ENCODE measurements at regions not wholly inside any gene's neighbourhood (a gene's known extent, or its start where the extent isn't known, plus 50 kb on each side); places are given as distances from the start of the nearest gene placed in this dataset.

- no peak for FAIRE-seq
- H3K27ac ChIP-seq, result no peak overlapping the region
- no peak for ATAC-seq
- H3K9me3 ChIP-seq, result no peaks in the 10 kb centered on the region
- TF ChIP-seq CEBPB (IDR thresholded peaks at IDR 0.05), result no peak
- no peak for DNase-seq (ENCODE audit: low read depth in 1 of 2, low spot score in 1 of 2)
- ChIA-PET POLR2A (no interaction called here), CTCF (no interaction called here)
- no peaks in the 10 kb centered on the region for H3K4me1 ChIP-seq
- 37% methylated on average over 5 of the region's 5 CpGs for WGBS (ENCODE audit: missing lambda C conversion rate)
- H3K4me2 ChIP-seq, result no peak overlapping the region
- H3K4me3 ChIP-seq, result no peak overlapping the region
Measured at GRCh38 chr6:156434049-156434794, 343.0 kb upstream of the ARID1B start.

DNA sequence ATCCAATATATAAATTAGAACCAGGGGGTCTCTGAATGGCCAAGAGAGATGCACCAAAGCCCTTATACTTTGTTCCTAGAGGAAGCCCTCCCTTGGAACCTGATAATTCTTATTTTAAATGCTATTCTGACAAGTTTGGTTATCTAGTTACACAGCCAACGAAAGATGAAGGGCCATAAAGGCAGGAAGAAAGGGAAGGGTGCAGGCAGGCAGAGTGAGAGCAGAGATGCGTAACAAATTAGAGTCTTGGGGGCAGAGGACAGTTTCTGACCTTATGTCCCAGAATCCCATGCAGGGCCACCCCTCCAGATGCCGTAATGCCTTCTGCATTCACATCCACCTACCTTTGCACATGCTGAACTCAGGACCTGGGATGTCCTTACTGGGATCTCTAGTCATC lies 344.6 kb upstream of the ARID1B start:
- Histone ChIP-seq H3K4me3 (no peak overlapping the region), H3K27ac (no peak overlapping the region), H3K4me2 (no peak overlapping the region), H3K9me3 (no peaks in the 10 kb centered on the region), H3K4me1 (no peaks in the 10 kb centered on the region)
- 25% methylated on average over 3 of the region's 3 CpGs for WGBS (ENCODE audit: missing lambda C conversion rate)
- DNase-seq (ENCODE audit: low read depth in 1 of 2, low spot score in 1 of 2), result no peak
- FAIRE-seq, result no peak
- ATAC-seq, result no peak
- POLR2A ChIA-PET, result no interaction called here
- no peak for TF ChIP-seq MAFK (IDR thresholded peaks at IDR 0.05; ENCODE audit: partially characterized antibody)
- no peak for TF ChIP-seq POLR2AphosphoS2 (conservative IDR thresholded peaks at IDR 0.05; ENCODE audit: low read length)
- no peak for TF ChIP-seq RFX5 (IDR thresholded peaks at IDR 0.05)
- TF ChIP-seq RAD21 (conservative IDR thresholded peaks at IDR 0.05 in 1 of 2, IDR thresholded peaks at IDR 0.05 in 1 of 2), result no peak
- TF ChIP-seq, protein P1, sequence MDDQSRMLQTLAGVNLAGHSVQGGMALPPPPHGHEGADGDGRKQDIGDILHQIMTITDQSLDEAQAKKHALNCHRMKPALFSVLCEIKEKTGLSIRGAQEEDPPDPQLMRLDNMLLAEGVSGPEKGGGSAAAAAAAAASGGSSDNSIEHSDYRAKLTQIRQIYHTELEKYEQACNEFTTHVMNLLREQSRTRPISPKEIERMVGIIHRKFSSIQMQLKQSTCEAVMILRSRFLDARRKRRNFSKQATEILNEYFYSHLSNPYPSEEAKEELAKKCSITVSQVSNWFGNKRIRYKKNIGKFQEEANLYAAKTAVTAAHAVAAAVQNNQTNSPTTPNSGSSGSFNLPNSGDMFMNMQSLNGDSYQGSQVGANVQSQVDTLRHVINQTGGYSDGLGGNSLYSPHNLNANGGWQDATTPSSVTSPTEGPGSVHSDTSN (IDR thresholded peaks at IDR 0.05), result no peak
- no peak for TF ChIP-seq EHMT2 (IDR thresholded peaks at IDR 0.05; ENCODE audit: low read depth)
- CTCF ChIA-PET, result no interaction called here

DNA sequence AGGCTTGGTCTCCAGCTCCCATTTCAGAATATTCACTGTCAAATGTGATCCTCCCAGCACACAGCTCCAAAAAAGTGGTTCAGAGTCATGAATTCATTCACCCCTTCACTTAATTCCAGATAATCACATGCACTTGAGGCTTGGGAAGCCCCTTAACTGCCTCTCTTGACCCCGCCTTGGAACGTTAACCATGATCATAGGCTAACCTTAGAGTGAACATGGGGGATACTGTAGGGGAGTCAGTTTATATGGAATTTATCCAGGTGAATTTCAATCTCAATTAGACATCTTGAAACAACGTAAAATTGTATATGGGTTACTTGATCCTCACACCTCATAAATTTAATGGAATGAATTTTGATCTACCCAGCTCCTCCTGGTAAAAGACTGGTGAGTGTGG lies 346.8 kb upstream of the ARID1B start:
- ATAC-seq (no peak), DNase-seq (ENCODE audit: low read depth in 1 of 2, low spot score in 1 of 2) (no peak), FAIRE-seq (no peak)
- H3K4me3 ChIP-seq, result no peak overlapping the region
- ChIA-PET POLR2A (no interaction called here), CTCF (no interaction called here)
- H3K9me3 ChIP-seq, result no peaks in the 10 kb centered on the region
- 15% methylated on average over 3 of the region's 3 CpGs for WGBS (ENCODE audit: missing lambda C conversion rate)
- no peaks in the 10 kb centered on the region for H3K4me1 ChIP-seq
- no peak overlapping the region for H3K4me2 ChIP-seq
- no peak overlapping the region for H3K27ac ChIP-seq
- no peak for TF ChIP-seq USF2 (IDR thresholded peaks at IDR 0.05)
- no peak for TF ChIP-seq CBX2 (IDR thresholded peaks at IDR 0.05; ENCODE audit: borderline replicate concordance, low read depth)
- TF ChIP-seq NPAS2 (CRISPR knock-in tag; IDR thresholded peaks at IDR 0.05; ENCODE audit: borderline replicate concordance), result no peak
- no peak for TF ChIP-seq EHF (CRISPR knock-in tag; IDR thresholded peaks at IDR 0.05)
- TF ChIP-seq MAFK (IDR thresholded peaks at IDR 0.05; ENCODE audit: partially characterized antibody), result no peak
- TF ChIP-seq, protein P2, sequence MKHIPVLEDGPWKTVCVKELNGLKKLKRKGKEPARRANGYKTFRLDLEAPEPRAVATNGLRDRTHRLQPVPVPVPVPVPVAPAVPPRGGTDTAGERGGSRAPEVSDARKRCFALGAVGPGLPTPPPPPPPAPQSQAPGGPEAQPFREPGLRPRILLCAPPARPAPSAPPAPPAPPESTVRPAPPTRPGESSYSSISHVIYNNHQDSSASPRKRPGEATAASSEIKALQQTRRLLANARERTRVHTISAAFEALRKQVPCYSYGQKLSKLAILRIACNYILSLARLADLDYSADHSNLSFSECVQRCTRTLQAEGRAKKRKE (CRISPR knock-in tag; IDR thresholded peaks at IDR 0.05; ENCODE audit: low read depth), result no peak
- no peak for TF ChIP-seq ZNF302 (CRISPR knock-in tag; IDR thresholded peaks at IDR 0.05)
- no peak for TF ChIP-seq ZSCAN20 (CRISPR knock-in tag; IDR thresholded peaks at IDR 0.05)
- TF ChIP-seq, protein P3, sequence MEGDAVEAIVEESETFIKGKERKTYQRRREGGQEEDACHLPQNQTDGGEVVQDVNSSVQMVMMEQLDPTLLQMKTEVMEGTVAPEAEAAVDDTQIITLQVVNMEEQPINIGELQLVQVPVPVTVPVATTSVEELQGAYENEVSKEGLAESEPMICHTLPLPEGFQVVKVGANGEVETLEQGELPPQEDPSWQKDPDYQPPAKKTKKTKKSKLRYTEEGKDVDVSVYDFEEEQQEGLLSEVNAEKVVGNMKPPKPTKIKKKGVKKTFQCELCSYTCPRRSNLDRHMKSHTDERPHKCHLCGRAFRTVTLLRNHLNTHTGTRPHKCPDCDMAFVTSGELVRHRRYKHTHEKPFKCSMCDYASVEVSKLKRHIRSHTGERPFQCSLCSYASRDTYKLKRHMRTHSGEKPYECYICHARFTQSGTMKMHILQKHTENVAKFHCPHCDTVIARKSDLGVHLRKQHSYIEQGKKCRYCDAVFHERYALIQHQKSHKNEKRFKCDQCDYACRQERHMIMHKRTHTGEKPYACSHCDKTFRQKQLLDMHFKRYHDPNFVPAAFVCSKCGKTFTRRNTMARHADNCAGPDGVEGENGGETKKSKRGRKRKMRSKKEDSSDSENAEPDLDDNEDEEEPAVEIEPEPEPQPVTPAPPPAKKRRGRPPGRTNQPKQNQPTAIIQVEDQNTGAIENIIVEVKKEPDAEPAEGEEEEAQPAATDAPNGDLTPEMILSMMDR (IDR thresholded peaks at IDR 0.05), result no peak
- TF ChIP-seq BHLHE40 (IDR thresholded peaks at IDR 0.05; ENCODE audit: low read depth, low read length), result no peak
- TF ChIP-seq PHF8 (IDR thresholded peaks at IDR 0.05; ENCODE audit: borderline replicate concordance, low read depth), result no peak
- TF ChIP-seq EHMT2 (IDR thresholded peaks at IDR 0.05; ENCODE audit: low read depth), result no peak
- no peak for TF ChIP-seq FOSB (CRISPR knock-in tag; IDR thresholded peaks at IDR 0.05)
- no peak for TF ChIP-seq SMC3 (IDR thresholded peaks at IDR 0.05)
- TF ChIP-seq, protein P1 (IDR thresholded peaks at IDR 0.05), result no peak
- TF ChIP-seq HOXB13 (CRISPR knock-in tag; IDR thresholded peaks at IDR 0.05; ENCODE audit: low read depth), result no peak

Data from A549 (cell line).